M059J (cell line): ENCODE measurements at regions not wholly inside any gene's neighbourhood (a gene's known extent, or its start where the extent isn't known, plus 50 kb on each side); places are given as distances from the start of the nearest gene placed in this dataset.

ENCODE experiments used
- DNase-seq: peaks from one replicate; pipeline ENCODE4 v3.0.0-alpha.2; 2012; ENCODE audit warnings: low read depth

DNA sequence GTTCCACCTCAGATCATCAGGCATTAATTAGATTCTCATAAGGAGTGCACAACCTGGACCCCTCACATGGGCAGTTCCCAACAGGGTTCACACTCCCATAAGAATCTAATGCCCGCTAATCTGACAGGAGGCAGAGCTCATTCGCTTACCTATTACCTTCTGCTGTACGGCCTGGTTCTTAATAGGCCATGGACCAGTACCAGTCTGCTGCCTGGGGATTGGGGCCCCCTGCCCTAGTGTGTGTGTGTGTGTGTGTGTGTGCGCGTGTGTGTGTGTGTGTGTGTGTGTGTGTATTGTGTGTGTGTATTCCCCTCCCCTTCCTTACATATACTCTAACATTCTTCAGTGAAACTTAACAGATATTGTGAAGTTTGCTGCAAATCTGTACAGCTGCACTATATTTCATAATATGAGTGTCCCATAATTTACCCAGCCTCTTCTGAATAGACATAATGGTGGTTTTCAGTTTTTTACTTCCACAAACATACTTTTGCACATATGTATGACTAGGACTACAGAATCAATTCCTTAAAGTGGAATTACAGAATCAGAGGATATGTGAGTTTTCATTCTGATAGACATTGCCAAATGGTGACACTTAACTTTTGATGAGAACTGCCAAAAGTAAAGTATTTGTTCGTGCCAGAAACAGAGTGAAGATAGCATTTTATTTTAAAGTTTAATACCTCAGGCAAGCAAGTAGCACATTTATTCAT, 205.2 kb upstream of the EEA1 start:
- DNase-seq: no peak

DNA sequence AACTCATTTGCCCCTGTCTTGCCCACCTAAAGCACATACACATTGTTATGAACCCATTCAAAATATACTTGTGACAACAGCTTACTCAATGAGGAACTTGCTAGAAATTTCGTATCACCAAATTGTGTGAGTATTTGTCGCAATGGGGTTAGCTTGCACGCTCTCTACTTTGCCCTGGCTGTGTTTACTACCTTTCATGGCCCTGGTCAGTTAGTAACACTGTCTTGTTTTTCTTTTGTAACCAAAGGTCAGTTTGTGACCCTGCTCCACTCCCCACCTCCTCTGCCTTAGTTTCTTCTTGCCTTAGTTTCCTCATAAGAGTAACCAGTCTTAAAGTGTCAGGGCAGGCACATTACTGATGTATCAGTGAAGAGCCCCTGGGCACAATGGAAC, 205.8 kb upstream of the EEA1 start:
- no peak for DNase-seq

DNA sequence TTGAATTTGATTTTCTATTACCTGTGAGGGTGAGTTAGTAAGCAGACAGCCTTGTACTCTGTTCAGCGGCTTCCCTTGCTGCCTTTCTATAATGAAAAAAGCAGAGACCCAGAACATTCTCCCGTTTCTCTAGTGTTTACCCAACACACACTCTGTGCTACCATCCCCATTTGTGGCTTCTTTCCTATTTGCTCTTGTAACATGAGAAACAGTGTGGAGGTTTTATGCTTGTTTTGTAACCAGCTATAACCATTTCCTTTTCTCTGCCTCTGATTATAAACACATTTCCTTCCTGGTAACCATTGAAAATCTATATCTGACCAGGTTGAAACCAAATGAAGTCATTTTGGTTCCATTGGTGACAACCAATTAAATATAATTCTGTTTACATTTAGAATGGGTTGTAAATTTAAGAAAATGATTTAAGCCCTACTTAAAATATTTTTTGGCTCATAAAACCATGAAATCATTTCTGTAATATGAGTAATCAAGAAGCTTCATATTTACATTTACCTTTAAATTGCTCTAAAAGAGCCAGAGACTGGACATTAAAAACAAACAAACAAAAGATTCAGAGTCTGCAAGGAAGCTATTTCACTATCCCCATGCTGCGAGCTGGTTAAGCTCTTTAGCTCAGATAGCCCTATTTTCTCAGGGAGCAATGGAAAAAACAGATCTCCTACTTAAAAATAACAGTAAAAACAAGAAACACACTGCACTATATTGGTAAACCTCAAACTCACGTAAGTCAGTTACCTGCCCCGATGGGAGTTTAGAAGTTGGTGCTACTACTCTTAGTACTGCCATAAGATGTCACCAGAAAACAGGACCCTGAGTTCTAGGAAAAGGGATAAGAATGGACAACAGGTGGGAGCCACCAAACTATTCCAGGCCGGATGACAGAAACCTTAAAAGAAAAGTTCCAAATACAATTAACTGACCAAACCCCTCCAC, 206.5 kb upstream of the EEA1 start:
- peak; percentile 50 for DNase-seq

DNA sequence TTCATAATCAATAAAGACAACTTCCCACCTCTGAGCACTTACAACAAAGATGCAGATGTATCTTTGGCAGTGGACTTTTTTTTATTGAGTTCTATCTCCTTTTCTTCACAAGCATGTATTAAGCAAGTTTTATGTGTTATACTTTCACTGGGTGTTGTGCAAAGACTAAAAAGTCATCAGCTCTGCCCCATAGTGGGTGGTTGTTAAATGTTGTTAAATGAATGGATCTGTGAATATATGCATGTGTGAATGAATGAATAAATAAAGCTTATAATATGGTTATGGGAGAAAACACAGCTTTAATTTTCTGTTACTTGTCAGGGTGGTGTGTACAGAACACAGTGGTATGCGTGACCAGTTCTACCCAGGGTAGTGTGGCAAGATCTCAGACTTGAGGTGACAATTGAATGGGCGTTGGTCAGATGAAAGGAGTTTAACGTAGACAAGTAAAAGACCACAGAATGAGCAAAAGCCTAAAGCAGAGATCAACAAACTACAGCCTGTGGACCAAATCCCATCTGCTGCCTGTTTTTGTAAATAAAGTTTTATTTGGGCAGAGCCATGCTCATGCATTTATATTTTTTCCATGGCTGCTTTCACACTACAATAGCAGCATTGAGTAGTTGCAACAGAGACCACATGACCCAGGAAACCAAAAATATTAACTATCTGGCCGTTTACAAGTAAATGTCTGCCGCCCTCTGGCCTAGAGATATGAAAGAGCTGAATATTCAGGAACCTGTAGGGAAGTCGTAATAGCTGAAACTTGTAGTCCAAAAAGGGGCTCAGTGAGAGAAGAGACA, 207.4 kb upstream of the EEA1 start:
- DNase-seq: no peak

DNA sequence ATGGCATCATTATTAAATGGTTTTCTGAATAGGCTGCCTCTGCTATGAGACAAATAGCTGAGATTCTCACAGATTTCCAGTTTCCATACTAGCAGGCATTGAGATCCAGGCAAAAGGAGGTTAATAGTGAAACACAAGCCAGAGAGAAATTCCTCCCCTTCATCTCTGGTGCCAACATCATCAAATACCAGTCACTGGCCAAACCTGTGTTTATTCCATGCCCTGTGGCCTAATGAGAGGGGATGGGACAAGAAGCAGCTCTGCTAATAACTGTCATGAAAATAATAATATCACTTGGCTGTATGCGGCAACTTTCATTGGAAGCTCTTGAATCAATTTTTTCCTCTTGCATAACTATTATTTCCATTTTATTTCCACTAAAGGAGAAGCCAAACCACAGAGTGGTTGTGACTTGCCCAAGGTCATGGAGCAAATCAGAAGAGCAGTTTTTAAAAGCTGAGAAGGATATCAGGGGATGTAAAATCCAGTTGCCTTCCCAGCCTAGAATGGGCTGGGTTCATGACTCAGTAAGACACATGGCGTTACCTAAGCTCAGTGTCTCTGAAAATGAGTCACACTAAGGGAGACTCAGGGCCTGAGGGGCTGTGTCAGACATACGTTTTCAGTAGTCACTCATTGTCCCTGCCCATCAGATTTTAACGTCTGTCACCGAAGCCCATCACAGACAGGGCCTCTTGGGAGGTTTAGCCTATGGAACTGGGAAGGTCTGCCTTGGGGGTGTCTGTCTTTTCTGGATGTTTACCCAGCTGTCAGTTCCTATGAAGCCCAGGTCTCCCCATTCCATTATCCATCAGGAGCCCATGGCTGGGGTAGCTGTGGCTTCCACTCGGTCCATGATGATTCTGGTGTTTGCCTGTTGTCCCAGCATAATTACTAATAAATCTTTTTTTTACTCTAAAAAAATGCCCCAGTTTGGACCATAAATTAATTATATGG, 208.8 kb upstream of the EEA1 start:
- peak; percentile 92 for DNase-seq

DNA sequence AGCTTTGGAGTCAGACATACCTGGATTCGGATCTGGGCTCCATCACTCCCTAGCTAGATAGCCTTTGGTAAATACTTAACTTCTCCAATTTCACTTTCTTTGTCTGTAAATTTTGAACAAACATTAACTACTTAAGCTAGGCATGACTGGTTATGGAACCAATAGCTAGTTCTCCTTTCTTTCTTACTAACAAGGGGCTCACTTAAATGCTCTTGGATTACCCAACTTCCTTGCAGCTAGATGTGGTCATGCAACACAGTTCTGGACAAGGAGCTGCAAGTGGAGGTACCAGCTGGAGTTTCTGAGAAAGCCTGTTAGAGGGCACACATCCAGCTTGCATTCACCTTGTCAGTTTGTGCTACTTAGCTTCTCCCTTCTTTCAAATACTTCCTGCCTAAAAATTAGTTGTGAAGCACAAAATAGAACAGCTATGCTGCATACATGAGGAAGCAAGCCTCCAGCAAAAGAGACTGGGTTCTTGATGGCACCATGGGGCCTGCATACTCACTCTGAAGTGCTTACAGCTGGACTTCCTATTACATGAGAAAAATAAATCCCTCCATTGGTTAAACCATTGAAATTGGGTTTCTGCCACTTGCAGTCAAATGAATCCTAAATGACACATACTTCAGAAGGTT, 210.1 kb upstream of the EEA1 start:
- DNase-seq: no peak

DNA sequence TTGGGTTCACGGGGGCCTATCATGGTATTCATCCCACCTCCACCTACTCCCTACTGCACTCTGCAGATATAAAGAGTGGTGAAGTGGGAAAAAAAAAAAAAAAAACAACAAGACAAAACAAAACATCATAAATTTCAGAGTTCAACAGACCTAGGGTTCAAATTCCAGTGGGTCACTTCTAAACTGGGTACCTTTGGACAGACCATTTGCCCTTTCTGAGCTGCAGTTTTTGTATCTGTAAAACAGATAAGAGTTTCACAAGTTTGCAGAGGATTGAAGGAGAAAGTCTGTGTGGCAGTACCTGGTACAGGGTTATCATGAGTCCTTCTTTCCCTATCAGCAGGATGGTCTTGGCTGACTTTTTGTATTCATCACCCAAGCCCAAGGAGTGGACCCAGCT, 211.2 kb upstream of the EEA1 start:
- no peak for DNase-seq

DNA sequence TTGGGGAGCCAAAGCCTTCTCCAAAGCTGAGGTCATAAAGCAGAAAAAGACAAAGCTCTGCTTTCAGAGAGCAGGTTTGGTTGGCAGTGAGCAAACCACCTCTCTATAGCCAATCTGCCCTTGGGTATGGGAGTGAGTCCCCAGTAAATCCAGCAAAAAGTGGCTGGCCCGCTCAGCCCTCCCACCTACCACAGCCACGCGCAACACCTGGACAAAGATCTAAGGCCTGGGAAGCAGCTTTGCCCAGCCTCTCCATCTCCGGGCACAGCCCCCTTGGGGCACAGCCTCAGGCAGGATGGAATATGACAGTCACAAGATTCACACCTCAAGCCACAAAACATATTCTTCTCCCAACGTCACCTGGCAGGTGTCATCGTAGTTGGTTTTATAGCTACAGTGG, 211.7 kb upstream of the EEA1 start:
- DNase-seq: no peak

DNA sequence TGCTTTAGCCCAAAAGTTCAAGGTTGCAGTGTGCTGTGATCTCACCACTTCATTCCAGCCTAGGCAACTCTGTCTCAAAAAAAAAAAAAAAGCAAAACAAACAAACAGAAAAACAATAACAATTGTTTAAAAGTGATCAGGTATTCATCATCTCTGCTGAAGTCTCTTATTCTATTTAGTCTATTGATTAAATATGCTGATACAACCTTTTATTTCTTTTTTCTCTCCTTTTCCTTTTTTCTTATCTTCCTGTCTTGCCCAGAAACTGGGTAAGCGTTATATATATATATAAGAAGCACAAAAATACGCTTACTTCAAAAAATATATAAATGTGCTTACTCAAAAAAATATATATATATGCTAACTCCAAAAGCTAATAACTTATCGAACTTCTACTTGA, 213.8 kb upstream of the EEA1 start:
- DNase-seq: no peak

DNA sequence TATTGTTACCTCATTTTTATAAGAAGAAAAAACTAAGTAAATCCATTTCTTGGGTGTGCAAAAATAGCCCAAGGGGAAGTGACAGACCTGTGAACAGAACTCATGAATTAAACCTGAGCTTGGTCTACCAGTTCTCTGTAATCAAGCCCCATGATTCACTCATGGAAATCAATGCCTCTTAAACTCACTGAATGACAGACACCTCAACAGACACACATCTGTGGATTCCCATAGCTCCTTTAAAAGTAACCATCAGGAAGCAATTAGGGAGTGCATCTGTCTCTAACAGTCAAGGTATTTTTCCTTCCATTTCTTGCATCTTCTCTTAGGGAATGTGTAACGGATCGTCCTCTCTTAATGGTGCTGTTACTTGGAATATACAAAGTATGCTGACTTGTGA, 215.0 kb upstream of the EEA1 start:
- no peak for DNase-seq

DNA sequence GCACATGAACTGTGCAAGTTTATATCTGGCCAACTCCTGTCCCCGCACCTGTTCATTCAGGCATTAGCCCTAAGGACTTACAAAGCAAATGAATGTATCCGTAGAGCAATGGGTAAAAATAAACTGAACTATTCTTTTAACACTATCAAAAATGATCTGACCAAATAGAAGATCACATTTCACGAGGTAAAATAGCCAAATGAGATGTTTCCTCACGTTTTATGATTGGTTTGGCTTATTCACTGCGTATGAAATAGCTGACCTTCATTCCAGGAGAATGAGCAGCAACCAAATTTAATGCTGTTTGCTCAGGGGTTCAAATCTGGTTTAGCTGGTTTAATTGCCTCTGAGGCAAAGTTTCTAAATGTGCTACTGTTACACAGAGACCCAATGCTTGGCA, 216.0 kb upstream of the EEA1 start:
- peak; percentile 34 for DNase-seq

DNA sequence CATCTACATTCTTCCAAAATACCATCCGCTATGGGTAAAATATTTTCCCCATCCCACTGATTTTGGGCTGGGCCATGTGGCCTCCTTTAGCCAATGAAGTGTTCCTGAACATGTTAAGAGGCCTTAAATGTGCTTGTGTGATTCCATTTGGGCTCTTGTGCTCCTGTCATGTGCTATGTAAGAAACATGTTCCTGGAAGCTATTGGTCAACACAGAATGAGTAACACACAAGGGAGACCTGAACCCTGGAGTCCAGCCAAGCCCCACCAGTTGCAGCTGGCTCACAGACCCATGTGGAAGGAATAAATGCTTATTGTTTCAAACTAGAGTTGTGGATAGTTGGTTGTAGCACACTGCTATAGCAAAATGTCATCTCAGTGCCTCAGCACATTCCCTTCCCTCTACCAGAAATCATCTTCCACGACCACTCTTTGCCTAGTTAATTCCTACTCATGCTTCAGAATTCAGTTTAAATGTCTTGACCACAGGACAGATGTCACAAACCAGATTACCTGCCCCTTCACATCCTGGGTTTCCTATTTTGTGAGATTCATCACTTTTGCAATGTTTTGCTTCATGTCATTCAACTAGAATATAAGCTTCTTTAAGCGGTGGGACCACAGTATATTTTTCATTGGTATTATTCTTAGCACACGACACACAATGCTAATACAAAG, 217.3 kb upstream of the EEA1 start:
- no peak for DNase-seq

DNA sequence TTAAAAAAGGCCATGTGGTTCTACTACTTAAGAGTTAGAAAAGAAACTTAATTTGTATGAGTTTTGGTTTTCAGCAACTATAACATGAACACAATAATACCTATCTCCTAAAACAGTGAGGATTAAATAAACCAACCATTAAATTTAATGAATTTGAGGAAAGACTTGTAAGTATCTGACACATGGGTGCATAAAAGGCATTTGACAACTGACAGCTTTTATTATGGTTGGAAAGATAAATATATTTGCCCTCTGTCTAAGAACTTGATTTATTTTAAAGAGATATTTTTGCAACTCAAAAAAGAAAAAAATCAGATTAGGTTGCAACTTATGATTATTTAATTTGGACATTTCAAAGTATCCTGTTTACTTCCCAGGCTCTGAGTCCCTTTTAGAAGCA, 217.9 kb upstream of the EEA1 start:
- DNase-seq: no peak

DNA sequence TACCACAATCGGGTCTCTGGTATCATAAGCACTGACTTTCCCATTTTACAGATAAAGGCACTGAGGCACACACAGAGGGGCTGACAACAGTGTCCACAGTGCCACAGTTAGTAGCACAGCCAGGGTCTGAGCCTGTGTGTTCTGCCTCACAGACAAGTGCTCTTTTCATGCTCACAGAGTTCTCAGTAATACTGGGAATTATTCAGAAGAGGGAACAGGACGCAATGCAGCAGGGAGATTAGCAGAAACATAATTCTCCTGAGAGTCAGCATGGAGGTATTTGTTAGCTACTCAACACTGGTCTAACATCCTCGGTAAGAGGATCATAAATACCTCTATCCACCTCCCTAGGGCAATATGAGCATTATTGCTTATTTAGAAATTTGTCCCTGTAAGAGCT, 219.3 kb upstream of the EEA1 start:
- DNase-seq: no peak

DNA sequence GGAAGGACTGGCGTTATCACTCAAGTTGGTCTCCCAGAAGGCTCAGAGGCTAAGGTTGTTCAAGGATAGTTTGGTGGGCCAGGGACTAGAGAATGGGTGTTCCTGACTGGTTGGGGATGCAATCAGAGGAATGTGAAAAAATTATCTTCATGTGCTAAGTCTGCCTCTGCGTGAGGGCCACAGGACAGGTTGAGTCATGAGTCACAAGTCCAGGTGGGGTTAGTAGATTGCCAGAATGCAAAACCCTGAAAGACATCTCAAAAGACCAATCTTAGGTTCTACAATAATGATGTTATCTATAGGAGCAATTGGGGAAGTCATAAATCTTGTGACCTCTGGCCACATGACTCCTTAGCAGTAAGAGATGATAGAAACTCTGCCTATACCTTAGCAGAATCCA, 220.1 kb upstream of the EEA1 start:
- DNase-seq: no peak

DNA sequence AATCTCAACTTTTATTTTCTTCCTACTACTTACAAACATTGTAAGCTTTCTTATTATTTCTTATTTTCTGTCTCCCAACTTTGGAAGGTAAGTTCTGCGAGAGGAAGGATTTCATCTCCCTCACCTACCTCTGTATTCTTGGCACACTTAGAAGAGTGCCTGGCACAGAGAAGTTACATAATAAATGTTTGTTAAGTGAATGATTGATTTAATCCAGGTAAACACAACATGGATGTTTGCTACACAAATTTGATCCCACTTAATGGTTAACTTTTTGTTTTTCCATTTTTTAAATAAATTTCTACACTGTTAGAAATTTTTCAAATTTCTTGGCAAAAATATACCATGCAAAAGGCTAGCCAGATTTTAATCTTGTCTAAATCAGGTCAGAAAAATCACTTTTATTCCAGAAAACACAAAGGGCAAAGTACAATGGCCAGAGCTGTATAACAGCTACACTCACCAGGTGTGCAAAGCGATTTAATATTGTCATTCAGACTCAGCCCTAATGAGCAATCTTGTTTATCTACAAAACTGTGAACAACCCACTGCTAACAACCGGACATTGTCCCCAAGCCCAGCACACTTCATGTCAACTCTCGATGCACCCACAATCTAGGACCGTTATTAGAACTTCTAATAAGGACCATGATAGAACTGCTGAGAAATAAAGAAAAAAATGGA, 222.1 kb upstream of the EEA1 start:
- no peak for DNase-seq

DNA sequence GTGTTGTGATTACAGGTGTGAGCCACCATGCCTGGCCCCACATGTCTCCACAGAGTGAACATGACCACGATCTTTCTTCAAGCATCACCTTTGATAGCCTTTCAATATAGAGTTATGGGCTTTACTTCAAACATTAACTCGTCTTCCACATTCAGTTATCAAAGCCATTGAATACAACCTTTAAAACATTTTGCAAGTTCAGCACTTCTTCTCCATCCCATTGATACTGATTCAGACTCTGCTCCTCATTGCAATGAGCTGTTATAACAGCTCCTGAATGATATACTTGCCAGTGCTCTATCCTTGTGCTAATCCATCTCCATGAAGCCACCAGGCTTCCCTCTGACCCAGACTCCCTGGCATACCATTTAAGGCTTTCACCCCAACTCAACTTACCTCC, 223.5 kb upstream of the EEA1 start:
- DNase-seq: no peak

DNA sequence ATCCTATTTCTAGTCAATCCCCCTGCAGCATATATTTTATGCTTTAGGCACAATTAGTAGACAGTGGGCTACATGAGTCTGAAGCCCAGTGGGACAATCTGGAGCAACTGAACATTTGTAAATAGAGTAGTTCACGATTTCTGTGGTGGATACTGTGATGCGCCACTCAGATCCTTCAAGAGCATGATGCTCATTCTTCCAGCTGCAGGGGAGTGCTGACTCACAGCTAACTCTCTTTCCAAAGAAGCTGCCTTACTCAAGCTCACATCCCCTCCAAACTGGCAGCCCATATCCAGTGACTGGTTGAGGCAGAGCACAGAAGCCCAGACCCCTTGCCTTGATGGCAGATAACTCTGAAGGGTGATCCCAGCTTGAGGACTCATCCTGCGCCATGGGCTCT, 224.2 kb upstream of the EEA1 start:
- DNase-seq: peak; percentile 47

DNA sequence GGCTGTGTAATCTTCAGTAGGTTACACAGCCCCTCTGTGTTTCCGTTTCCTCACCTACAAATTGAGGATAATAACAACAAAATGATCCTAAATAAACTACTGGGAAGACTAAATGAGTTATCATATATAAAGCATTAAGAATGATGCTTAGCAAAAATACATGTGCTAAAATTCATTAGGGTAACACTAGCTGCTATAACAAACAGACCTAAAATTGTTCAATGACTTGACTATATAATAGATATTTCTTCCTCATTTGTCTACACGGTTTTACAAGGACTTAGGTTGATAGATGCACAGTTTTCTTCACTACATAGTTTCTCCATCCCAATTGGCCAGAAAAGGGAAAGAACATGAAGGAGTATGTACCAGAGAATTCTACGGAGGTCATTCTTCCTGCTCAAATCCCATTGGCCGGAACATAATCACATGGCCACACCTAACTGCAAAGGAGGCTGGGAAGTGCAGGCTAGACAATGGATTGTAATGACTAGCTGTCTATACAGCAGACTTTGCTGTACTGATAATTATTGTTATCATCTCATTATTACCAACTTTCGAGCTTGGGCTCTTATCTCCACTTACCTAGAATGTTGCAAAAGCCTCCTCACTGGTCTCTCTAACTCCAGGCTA, 223.5 kb upstream of the NUDT4 start:
- DNase-seq: no peak
